SHP77 treated with DMSO at 0.1 percent for 48 hours (cell line): ENCODE measurements at regions not wholly inside any gene's neighbourhood (a gene's known extent, or its start where the extent isn't known, plus 50 kb on each side); places are given as distances from the start of the nearest gene placed in this dataset.

Experiments
- DNase-seq: peaks from one replicate; lab custom pipeline; 2025; lab: John Stamatoyannopoulos, UW

GRCh38 chr10:78938695-78939672, 129.8 kb upstream of the ZMIZ1 start:
- no peak for DNase-seq

GRCh38 chr10:78942091-78942501, 126.7 kb upstream of the ZMIZ1 start:
- DNase-seq: no peak

GRCh38 chr10:78944723-78945312, 123.9 kb upstream of the ZMIZ1 start:
- no peak for DNase-seq

- DNase-seq: no peak
These were observed 122.9 kb upstream of the ZMIZ1 start for GRCh38 chr10:78945838-78946237.

- DNase-seq: no peak
These were observed 121.5 kb upstream of the ZMIZ1 start for GRCh38 chr10:78947226-78947625.

GRCh38 chr10:78947733-78948132, 121.0 kb upstream of the ZMIZ1 start:
- DNase-seq: no peak

- DNase-seq: no peak
These were observed 120.1 kb upstream of the ZMIZ1 start for GRCh38 chr10:78948621-78949030.

- DNase-seq: peak; percentile 37
These were observed 117.8 kb upstream of the ZMIZ1 start for GRCh38 chr10:78950656-78951587.

GRCh38 chr10:78952030-78952429, 116.7 kb upstream of the ZMIZ1 start:
- no peak for DNase-seq

GRCh38 chr10:78952686-78953085, 116.1 kb upstream of the ZMIZ1 start:
- DNase-seq: no peak

GRCh38 chr10:78953113-78953798, 115.5 kb upstream of the ZMIZ1 start:
- no peak for DNase-seq

- DNase-seq: no peak
These were observed 114.9 kb upstream of the ZMIZ1 start for GRCh38 chr10:78953799-78954297.

GRCh38 chr10:78954689-78955088, 114.1 kb upstream of the ZMIZ1 start:
- DNase-seq: no peak

GRCh38 chr10:78955206-78955605, 113.6 kb upstream of the ZMIZ1 start:
- DNase-seq: no peak

- no peak for DNase-seq
These were observed 112.4 kb upstream of the ZMIZ1 start for GRCh38 chr10:78956391-78956790.

GRCh38 chr10:78957471-78958039, 111.2 kb upstream of the ZMIZ1 start:
- DNase-seq: no peak

GRCh38 chr10:78959217-78959923, 109.4 kb upstream of the ZMIZ1 start:
- no peak for DNase-seq

GRCh38 chr10:78959924-78960285, 108.9 kb upstream of the ZMIZ1 start:
- DNase-seq: no peak

GRCh38 chr10:78960316-78960800, 108.4 kb upstream of the ZMIZ1 start:
- no peak for DNase-seq

GRCh38 chr10:78961760-78962159, 107.0 kb upstream of the ZMIZ1 start:
- DNase-seq: no peak
